Islet of Langerhans (tissue), 1 donor: ENCODE measurements at regions not wholly inside any gene's neighbourhood (a gene's known extent, or its start where the extent isn't known, plus 50 kb on each side); places are given as distances from the start of the nearest gene placed in this dataset.

Experiments used
- FAIRE-seq: peaks from one replicate; lab custom pipeline; 2011; peaks lifted over from hg19 to GRCh38; lab: Jason Lieb, UNC

DNA sequence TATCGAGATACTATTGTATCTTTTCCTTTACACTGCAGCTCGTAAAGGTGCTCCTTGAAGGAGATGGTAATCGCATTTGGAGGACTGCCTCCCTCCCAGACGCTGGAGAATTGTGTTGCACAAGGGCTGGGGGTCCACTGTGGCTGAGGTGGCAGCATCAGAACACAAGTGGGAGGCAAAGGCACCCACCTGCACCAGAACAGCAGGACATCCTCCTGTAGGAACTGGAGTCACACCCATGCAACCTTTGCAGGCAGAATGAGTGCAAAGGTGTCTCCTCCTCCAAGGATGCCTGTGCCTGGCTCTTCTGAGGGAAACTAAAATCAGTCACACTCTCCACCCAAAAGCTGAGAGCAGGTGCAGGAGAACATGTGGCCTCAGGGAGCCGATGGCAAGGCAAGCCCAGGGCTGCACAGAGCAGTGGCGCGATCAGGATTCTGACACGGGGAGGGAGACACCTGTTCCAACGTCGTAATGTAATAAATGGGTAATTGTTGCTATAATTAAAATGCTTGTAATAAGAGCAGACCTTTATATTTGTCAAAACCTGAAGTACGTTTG is 1501.4 kb downstream of the TBC1D22A start:
- no peak for FAIRE-seq

DNA sequence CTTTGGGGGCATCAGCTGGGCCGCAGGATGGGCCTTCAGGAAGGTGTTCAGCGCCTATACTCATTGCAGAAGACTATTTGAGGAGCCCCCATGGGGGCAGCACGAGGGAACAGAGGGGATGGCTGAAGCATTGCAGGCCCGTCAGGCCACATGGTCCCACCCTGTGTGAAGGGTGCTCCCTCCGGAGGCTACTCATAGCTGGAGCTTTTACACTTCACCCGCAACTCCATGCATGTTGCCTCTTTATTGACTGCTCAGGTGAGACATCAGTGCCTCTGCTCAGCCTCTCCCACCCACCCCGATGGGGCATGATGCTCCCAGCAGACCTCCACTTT is 1500.9 kb downstream of the TBC1D22A start:
- FAIRE-seq, result no peak

DNA sequence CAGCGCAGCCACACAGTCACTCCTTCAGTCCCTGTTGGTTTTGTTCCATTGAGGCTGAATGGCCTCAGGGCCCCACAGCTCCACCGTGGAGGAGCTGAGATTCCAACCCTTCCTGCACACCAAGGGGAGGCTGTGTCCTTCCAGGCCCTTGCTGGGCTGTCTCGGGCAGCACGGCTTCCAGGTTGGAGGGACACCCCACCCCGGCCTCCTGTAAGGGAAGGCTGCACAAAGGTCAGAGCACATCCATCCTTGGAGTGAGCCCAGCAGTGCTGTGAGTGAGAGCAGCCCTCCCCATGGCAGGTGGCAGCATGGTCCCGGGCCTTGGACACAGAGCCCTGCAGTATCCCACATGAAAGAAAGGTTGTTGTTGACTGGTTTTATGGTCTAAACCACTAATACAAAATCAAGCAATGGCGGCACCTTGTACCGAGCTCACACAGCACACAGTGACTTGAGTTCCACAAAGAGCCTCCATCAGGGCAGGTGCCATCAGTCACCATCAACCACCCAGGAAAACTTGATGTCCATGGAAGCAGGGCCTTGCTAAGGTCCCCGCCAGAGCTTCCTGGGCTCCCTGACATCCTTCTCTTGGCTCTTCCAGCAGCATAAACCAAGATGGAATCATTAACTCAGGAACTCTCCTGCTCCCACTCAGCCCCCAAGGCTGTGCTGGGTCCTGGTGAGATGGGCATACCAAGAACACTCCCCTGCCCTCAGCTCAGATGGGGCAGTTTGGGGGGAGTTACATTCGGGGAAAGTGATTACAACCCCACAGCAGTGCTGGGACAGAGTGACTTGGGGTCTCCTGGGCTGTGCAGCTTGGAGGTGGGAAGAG is 1500.4 kb downstream of the TBC1D22A start:
- no peak for FAIRE-seq

DNA sequence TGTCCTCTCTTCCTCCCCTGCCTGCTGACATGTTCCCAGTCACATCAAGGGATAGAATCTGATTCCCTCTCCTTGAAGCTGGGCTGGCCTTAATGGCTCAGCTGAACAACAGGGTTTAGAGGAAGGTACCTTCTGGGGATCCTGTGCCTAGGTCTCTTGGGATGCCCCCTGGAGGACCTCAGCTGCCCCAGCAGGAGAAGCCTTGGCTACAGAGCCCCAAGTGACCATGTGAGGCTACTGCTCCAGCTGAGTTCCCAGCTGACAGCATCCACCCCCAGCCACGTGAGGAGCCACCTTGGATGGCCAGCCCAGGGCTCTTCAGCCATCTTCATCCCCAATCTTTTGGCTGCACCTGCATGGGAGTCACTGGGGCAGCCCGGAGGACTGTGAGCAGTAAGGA is 1499.3 kb downstream of the TBC1D22A start:
- FAIRE-seq, result no peak

DNA sequence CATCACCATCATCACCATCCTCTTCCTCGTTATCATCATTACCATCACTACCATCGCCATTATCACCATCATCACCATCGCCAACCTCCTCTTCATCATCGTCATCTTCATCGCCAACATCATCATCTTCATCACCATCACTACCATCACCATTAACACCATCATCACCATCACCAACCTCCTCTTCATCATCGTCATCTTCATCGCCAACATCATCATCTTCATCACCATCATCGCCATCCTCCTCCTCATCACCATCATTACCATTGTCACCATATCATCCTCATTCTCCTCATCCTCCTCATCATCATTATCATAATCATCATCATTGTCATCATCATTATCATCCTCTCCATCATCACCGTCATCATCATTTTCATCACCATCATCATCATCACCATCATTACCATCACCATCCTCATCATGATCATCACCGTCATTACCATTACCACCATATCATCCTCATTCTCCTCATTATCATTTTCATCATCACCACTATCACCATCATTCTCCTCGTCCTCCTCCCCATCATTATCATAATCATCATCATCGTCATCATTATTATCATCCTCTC is 1498.7 kb downstream of the TBC1D22A start:
- no peak for FAIRE-seq

DNA sequence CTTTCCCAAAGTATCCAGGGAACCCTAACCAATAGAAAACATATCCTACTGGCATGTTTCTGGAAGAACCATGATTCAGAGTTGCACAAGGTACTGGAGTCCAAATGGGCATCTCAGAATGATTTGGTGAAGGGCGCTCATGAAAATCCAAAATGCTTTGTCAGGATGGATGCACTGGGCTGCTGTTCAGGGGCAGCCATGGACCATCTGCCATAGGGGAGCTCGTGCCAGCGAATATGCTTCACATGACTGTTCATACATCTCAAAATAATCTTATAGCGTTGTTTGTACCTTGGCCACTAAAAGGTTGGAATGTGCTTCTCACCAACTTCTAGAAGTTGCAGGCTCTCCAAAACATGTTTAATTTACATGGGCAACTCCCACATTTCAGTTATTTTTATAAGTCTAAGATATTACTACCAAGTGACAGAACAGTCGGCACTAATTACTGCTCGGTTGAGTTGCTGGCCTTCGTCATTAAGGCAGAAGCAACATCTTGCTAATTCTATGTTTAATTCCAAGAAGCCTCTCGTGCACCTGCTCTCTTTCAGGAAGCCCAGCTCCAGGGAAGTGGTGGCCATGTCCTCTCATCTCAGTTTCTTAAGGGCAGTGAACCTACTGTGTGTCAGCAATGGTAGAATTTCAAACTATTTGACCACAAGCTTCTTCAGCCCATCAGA is 1497.7 kb downstream of the TBC1D22A start:
- no peak for FAIRE-seq

DNA sequence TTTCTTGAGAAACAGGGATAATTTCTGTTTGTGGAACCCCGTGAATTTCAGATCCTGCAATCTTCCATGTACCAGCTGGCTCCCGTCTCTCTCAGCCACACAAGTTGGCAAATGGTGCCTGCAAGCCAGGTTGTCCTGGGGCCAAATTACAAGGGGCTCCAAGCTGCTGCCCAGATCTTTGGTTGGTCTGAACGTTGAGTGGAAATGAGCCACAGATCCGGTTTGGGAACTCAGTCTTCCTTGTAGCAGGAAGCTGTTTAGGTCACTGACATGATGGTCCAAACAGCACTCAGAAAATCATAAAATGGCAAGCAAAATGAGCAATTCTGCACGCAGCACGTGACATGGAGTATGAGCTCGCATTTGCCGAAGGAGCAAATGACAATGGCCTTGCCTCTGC is 1496.4 kb downstream of the TBC1D22A start:
- no peak for FAIRE-seq

DNA sequence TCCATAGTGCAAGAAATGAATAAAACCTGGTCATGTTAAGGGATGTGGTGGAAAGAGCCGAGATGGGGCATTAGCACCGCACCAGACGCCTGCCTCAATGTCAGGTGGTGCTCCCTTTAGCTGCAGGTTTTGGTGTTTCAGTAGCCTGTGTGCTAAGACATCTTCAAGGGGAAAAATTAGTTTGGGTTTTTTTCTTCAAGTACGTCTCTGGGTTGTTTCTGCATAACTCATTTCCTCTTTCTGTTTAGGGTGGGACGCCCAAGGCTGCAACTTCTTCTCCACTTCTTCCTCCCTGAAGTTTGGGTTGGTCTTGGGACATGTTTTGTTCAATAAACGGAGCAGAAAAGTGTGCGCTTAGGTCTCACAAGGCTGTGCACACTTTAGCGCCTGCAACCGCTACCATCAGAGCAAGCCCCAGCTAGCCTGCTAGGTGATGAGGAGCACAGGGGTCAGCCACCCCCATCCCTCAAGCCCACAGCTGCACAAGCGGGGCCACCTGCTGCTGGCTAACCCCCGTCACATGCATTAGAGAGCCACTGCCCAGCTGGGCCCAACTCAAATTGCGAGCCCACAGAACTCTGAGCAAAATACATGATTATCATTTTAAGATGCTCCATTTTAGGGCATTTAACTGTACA is 1495.7 kb downstream of the TBC1D22A start:
- no peak for FAIRE-seq

DNA sequence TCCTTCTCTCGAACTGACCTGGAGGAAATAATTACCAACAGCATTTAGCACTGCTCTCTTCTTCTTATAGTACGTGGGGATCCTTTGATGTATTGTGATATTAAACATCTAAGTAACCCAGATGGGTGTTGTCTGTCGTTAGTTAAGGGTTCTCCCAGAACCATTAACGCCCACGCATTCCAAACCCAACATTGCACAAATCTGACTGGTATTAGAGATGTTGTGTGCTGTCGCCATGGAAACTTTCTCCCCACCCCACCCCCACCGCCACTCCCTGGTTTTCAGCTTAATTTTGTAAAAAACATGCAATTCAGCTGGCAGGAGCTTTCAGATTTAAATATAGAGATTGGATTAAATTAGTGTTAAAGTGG is 1495.2 kb downstream of the TBC1D22A start:
- FAIRE-seq, result no peak

DNA sequence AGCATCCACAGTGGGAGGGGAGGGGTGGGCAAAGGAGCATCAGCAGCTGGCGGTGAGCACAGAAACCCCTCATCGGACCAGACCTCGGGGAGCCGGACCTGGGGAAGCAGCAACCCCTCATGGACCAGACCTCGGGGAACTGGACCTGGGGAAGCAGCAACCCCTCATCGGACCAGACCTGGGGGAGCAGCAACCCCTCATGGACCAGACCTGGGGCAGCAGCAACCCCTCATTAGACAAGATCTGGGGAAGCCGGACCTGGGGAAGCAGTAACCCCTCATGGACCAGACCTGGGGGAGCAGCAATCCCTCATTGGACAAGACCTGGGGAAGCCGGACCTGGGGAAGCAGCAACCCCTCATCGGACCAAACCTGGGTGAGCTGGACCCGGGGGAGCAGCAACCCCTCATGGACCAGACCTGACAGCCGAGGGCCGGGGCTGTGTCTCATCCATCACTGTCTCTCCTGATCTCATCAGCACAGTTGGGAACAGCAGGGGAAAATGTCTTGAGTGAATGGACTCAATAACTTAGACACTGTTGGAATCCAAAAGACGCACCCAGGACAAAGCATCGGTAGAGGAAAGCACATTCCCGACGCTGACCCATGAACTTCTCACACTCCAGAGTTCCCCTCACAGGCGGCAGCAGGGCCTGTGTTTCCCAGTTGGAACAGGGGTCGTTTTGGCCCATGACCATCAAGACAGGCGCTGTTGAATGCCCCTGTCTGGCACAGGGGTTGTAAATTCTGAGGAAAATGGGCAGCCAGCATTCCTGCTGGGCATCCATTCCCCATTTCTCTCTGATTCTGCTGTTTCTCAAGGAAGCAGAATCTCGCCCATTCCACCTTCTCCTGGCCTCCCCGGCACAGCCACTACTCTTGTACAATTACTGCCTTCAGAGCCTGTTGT is 1494.6 kb downstream of the TBC1D22A start:
- FAIRE-seq, result no peak

DNA sequence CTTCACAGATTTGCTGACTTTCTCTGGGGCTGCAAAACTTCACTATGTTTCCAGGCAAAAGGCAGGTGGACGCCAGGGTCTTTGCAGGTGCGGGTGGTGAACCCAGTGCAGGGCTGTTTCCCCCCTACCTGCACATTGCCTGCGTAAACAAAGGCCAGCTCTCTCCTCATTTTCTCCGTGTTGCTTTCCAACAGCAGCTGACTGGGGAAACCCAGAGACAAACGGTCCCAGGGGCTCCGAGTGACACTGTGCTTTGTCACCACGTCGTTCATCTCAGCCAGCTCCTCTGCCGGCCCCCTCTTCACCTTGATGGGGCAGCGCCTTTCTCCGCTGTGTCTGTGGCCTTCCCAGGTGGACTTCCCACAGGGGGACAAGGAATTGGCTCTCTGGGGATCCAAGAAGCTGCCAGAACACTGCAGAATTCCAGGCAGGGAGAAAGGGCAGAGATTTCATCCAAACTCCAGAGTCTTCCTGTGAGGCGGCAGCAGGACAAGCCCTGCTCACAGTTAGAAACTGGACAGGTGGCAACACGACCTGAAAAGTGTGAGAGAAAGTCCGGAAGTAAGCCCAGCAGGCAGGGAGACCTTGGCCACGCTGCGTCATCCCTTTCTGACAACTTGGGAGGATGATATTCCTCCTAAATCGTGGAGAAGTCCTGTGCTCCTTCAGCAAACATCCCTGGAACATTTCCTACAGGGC is 1493.7 kb downstream of the TBC1D22A start:
- no peak for FAIRE-seq

DNA sequence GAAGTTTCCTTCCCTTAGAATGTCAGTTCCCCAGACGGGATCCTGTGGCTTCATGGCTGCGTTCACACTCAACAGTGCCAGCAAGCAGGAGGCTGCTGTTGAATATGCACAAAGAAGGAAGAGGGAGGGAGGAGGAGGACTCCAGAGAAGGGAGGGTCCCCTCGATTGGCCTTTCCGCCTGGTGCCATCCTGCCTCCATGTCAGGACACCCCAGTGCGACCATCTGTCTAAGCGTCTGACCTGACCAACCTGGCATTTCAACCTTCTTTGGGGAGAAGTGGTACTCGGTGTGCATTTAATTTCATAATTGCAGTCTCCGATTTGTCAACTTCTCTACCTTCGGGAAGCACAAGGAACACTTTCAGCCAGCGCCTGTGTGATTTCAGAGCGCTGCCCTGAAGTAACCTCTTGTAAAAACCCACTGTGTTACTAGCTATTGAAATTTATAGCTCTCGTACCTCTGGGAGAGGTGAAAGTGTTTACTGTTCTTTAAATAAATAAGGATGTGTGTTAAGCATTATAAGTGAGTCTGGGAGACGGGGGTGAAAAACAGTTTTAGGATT is 1491.9 kb downstream of the TBC1D22A start:
- no peak for FAIRE-seq

DNA sequence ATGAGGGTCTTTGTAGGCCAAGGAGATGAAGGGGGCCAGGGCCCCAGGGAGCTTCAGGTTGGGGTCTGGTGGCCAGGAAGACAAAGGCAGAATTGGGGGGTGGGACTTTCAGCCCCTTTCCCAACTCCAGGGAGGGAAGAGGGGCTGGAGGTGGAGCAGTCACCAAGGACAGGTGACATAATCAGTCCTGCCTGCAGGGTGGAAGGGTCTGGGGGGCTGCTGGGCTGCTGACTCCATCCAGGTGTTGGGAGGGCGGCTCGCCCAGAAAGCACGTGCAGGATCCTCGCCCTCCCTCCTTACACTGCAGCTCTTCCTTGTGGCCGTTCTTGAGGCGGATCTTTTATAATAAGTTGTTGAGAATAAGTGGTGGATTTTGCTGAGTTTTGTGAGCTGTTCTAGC is 1491.1 kb downstream of the TBC1D22A start:
- FAIRE-seq, result no peak

DNA sequence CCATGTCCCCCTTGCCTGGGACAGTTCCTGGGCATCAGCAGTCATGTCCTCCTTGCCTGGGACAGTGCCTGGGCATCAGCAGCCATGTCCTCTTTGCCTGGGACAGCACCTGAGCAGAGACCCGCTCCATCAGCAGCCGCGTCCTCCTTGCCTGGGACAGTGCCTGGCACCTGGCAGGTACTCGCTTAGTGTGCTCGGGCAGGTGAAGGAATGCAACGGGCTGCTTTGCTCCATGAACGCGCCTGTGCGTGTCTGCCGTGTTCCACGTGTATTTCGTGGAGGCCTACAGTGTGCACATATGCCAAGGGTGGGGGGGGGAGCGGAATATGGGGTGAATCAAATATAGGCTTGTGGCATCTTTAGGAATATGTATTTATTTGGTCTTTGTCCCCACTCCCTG is 1490.7 kb downstream of the TBC1D22A start:
- FAIRE-seq, result no peak

DNA sequence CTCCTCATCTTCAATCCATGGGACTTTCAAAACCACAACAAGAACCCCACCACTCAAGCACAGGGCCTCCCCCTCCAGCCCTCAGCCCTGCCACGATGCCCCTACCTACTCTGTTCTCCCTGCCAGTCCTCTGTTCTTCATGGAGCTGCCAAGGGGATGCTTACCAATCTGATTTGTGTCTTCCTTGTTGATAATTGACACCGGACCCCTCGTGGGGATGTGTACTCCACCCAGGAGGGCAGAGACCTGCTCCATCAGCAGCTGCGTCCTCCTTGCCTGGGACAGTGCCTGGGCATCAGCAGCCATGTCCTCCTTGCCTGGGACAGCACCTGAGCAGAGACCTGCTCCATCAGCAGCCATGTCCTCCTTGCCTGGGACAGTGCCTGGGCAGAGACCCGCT is 1489.2 kb downstream of the TBC1D22A start:
- no peak for FAIRE-seq

DNA sequence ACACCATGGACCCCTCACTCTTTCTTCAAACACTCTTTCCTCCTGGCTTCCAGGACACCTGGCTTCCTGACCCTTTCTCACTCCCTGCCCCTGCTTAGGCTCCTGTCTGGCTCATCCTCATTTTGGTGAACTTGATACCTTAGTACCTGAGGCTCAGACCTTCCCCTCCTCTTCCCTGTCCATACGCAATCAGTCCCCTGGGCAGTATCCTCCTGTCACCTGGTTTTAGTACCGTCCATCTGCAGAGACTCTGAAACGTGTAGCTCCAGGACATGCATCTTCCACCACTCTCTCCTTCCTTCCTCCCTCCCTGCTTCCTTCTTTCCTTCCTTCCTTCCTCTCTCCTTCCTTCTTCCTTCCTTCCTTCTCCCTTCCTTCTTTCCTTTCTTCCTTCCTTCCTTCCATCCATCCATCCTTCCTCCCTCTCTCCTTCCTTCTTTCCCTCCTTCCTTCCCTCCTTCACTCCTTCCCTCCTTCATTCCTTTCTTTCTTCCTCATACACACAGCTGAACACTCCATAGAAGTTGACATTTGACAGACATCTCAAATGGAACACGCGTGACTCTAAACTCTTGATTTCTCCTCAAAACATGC is 1488.6 kb downstream of the TBC1D22A start:
- no peak for FAIRE-seq

DNA sequence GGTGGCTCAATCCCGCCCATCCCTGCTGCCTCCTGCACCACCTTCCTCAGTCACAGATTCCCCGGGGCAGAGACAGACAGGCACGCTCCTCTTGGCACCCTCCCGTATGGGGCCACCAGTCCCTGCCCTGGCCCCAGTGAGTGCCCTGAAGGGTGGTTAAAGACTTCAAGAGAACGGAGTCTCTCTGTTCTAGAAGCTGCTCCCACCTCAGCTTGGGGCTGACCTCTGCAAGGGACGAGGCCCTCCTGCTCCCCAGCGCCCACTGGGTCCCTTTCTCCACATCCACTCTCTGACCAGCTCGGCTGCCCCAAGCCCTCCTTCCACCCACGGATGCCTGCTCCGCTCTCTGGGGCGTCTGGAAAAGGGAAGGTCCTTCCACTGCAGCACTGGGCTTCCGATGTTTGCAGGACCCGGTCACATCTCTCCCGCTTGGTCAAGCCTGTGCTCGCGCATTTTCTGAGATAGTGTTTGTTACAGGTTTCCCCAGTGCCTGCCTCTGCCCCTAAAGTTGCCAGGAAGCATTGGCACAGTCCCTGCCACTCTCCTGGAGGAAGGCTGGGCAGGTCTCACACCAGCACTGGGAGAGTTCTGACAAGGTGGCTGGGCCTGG is 1487.9 kb downstream of the TBC1D22A start:
- no peak for FAIRE-seq

DNA sequence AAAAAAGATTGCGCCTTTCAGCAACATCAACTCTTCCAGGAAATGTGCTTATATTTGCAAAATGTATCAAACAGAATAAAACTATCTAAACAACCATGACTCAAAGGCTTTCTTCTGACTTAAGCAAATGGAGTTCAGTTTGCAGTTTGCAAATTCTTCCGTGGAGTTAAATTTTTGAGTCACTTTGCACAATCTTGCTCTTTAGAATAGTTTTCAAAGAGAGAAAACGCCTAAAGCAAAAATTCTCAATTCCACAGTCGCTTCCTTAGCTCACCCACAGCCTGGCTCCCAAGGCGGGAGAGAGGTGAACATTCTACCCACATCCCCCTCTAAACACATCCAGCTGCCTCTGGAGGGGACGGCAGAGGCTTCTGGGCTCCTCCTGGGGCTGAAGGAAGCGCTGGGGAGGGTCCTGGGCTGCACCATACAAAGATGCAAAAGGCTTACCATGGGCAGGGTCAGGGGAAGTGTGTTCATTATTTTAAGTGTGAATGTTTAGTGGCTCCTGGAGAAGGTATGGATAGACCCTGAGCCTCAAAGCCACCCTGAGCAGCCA is 1487.3 kb downstream of the TBC1D22A start:
- FAIRE-seq, result no peak

DNA sequence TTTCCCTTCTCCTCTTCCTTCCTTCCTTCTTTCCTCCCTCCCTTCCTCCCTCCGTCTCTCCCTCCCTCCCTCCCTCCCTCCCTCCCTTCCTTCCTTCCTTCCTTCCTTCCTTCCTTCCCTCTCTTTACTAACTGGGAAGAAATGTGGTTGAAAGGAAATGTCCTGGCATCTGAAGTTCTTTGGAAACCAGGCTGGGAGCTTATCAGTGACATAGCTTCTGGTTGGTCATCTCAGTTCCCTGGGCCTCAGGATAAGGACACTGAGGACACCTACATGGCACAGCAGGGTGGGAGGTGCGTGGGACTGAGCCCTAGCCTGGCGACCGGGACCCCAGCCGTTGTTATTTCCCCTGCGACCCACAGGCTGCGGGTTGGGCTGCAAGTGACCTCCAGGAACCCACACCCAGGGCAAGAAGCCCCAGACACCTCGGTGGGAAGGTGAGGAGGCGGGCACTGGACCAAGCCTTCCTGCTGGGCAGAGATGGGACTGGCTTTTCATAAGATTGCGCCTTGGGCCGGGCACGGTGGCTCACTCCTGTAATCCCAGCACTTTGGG is 1486.5 kb downstream of the TBC1D22A start:
- no peak for FAIRE-seq
